GM23338 (cell line): ENCODE measurements at regions not wholly inside any gene's neighbourhood (a gene's known extent, or its start where the extent isn't known, plus 50 kb on each side); places are given as distances from the start of the nearest gene placed in this dataset.

ENCODE experiments used
- ATAC-seq: fragments of 200-7000 bp; cut with Tn5 transposase; 3 replicates; pipeline ENCODE4 v1.9.1; 2020
- DNase-seq: peaks from one replicate; pipeline ENCODE4 v3.0.0-alpha.2; 2015; ENCODE audit warnings: low spot score
- H2AFZ ChIP-seq: fragments of 200-600 bp; sonication (generic); 2 replicates; pipeline ENCODE4 v1.8.0; 2016; ENCODE audit warnings: antibody characterized with exemption, mild to moderate bottlenecking, moderate library complexity
- H3F3A ChIP-seq: fragments of 200-600 bp; sonication (generic); replicated peaks from 2 replicates; pipeline ENCODE4 v1.8.0; 2017; ENCODE audit warnings: antibody characterized with exemption, mixed run types, low read depth
- H3K27ac ChIP-seq: fragments of 200-600 bp; sonication (generic); 2 replicates; pipeline ENCODE4 v1.6.1; 2016; ENCODE audit warnings: low read depth
- H3K27me3 ChIP-seq: fragments of 200-600 bp; sonication (generic); 2 replicates; pipeline ENCODE4 v1.8.0; 2016; ENCODE audit warnings: mild to moderate bottlenecking, mixed run types, moderate library complexity; ENCODE audit not compliant: insufficient read depth
- H3K36me3 ChIP-seq: fragments of 200-600 bp; sonication (generic); 2 replicates; pipeline ENCODE4 v1.8.0; 2016; ENCODE audit warnings: mild to moderate bottlenecking; ENCODE audit not compliant: insufficient read depth
- H3K4me1 ChIP-seq: fragments of 200-600 bp; sonication (generic); 2 replicates; pipeline ENCODE4 v1.8.0; 2016; ENCODE audit warnings: mild to moderate bottlenecking, moderate library complexity; ENCODE audit not compliant: insufficient read depth
- H3K4me2 ChIP-seq: fragments of 200-600 bp; sonication (generic); 2 replicates; pipeline ENCODE4 v1.7.1; 2017; ENCODE audit warnings: mixed run types
- H3K4me3 ChIP-seq: fragments of 200-600 bp; sonication (generic); 2 replicates; pipeline ENCODE4 v1.6.1; 2016; ENCODE audit warnings: mixed run types
- H3K79me2 ChIP-seq: fragments of 200-600 bp; sonication (generic); replicated peaks from 2 replicates; pipeline ENCODE4 v1.8.0; 2017; ENCODE audit warnings: mild to moderate bottlenecking; ENCODE audit not compliant: insufficient read depth
- H3K9me2 ChIP-seq: fragments of 200-600 bp; sonication (generic); 2 replicates; pipeline ENCODE4 v1.8.0; 2017; ENCODE audit not compliant: insufficient read depth
- H4K20me1 ChIP-seq: fragments of 200-600 bp; sonication (generic); replicated peaks from 2 replicates; pipeline ENCODE4 v1.8.0; 2017; ENCODE audit warnings: mild to moderate bottlenecking; ENCODE audit not compliant: insufficient read depth
- H3K27ac Mint-ChIP-seq: 2 replicates; pipeline ENCODE4 v1.8.0; 2020; ENCODE audit warnings: inconsistent platforms, mild to moderate bottlenecking, moderate library complexity, mixed read lengths
- H3K27me3 Mint-ChIP-seq: 3 replicates; pipeline ENCODE4 v1.8.0; 2022; ENCODE audit warnings: low read depth, mild to moderate bottlenecking, moderate library complexity, mixed read lengths, inconsistent platforms; ENCODE audit not compliant: insufficient read depth, poor library complexity
- H3K36me3 Mint-ChIP-seq: 3 replicates; pipeline ENCODE4 v1.8.0; 2021; ENCODE audit warnings: low read depth, mild to moderate bottlenecking, inconsistent platforms, moderate library complexity, mixed read lengths
- H3K4me1 Mint-ChIP-seq: 3 replicates; pipeline ENCODE4 v1.8.0; 2020; ENCODE audit warnings: mild to moderate bottlenecking, inconsistent platforms, mixed read lengths
- H3K4me3 Mint-ChIP-seq: 3 replicates; pipeline ENCODE4 v1.8.0; 2021; ENCODE audit warnings: moderate library complexity, mild to moderate bottlenecking, inconsistent platforms, mixed read lengths
- H3K9me3 Mint-ChIP-seq: 3 replicates; pipeline ENCODE4 v1.8.0; 2020; ENCODE audit warnings: moderate library complexity, mild to moderate bottlenecking, inconsistent platforms, mixed read lengths
- CREB1 ChIP-seq: fragments of 250-450 bp; sonication (Bioruptor Pico); IDR thresholded peaks from 2 replicates; pipeline ENCODE4 v1.5.0; 2020; ENCODE audit warnings: low read depth, mild to moderate bottlenecking, moderate library complexity
- CTCF ChIP-seq, 2 experiments: fragments of 200-600 bp in 1 of 2; sonication (generic) in 1 of 2; conservative IDR thresholded peaks; 2 replicates each; pipeline versions ENCODE4 v1.5.1 to v1.6.1; 2016 to 2017; ENCODE audit warnings: antibody characterized with exemption in 2 of 2, low read depth in 2 of 2, mild to moderate bottlenecking in 2 of 2, moderate library complexity in 1 of 2
- EZH2 ChIP-seq: fragments of 200-600 bp; sonication (generic); IDR thresholded peaks from one replicate; pipeline ENCODE4 v1.8.0; 2017; ENCODE audit warnings: antibody characterized with exemption, mild to moderate bottlenecking, low read depth; ENCODE audit not compliant: unreplicated experiment
- EZH2phosphoT487 ChIP-seq: fragments of 200-600 bp; sonication (generic); IDR thresholded peaks from one replicate; pipeline ENCODE4 v1.8.1; 2018; ENCODE audit warnings: antibody characterized with exemption; ENCODE audit not compliant: unreplicated experiment
- JUNB ChIP-seq: IDR thresholded peaks from one replicate; pipeline ENCODE4 v1.6.1; 2016; ENCODE audit warnings: antibody characterized with exemption; ENCODE audit not compliant: unreplicated experiment
- NANOG ChIP-seq: IDR thresholded peaks from 2 replicates; pipeline ENCODE4 v1.6.1; 2016; ENCODE audit warnings: antibody characterized with exemption, borderline replicate concordance
- POLR2AphosphoS5 ChIP-seq: IDR thresholded peaks from 2 replicates; pipeline ENCODE4 v1.6.1; 2016; ENCODE audit warnings: antibody characterized with exemption, low read depth
- REST ChIP-seq: IDR thresholded peaks from one replicate; pipeline ENCODE4 v1.6.1; 2018; ENCODE audit warnings: antibody characterized with exemption; ENCODE audit not compliant: unreplicated experiment
- STAT1 ChIP-seq: IDR thresholded peaks from one replicate; pipeline ENCODE4 v1.6.1; 2016; ENCODE audit warnings: antibody characterized with exemption; ENCODE audit not compliant: unreplicated experiment
- ZNF114 ChIP-seq: fragments of 250-450 bp; sonication (Bioruptor Pico); IDR thresholded peaks from 2 replicates; pipeline ENCODE4 v1.5.0; 2020; ENCODE audit warnings: mild to moderate bottlenecking, moderate library complexity
- ZNF331 ChIP-seq: fragments of 250-450 bp; sonication (Bioruptor Pico); IDR thresholded peaks from 2 replicates; pipeline ENCODE4 v1.5.0; 2020; ENCODE audit warnings: low read depth, mild to moderate bottlenecking, moderate library complexity
- TF ChIP-seq, protein P1 (sequence below): fragments of 250-450 bp; sonication (Bioruptor Pico); IDR thresholded peaks from 2 replicates; pipeline ENCODE4 v1.5.0; 2020; ENCODE audit warnings: mild to moderate bottlenecking, moderate library complexity
- TF ChIP-seq, protein P2 (sequence below): IDR thresholded peaks from 2 replicates; pipeline ENCODE4 v1.6.1; 2016; ENCODE audit warnings: antibody characterized with exemption

GRCh38 chr14:97582022-97582421 lies 784.8 kb downstream of the VRK1 start:
- Mint-ChIP-seq H3K4me3 (no peak overlapping the region), H3K27ac (no peak overlapping the region), H3K9me3 (no peaks in the 10 kb centered on the region; the same call in 2 of the 3 replicates), H3K27me3 (no peaks in the 10 kb centered on the region), H3K36me3 (no peaks in the 10 kb centered on the region), H3K4me1 (peaks cover 5% of the 10 kb centered on the region; the same call in 2 of the 3 replicates)
- no peak overlapping the region for H3K4me2 ChIP-seq
- H3K4me1 ChIP-seq: no peaks in the 10 kb centered on the region
- H3K27me3 ChIP-seq: no peaks in the 10 kb centered on the region
- ATAC-seq (no peak), DNase-seq (no peak)
- TF ChIP-seq NANOG (no peak), CREB1 (CRISPR knock-in tag) (no peak), EZH2phosphoT487 (no peak), ZNF331 (CRISPR knock-in tag) (no peak), CTCF (conservative IDR thresholded peaks at IDR 0.05; ENCODE audit: low read depth in 2 of 2) (no peak), ZNF114 (CRISPR knock-in tag) (no peak), EZH2 (no peak), STAT1 (no peak), REST (no peak), POLR2AphosphoS5 (no peak), JUNB (no peak)
- TF ChIP-seq, protein P1, sequence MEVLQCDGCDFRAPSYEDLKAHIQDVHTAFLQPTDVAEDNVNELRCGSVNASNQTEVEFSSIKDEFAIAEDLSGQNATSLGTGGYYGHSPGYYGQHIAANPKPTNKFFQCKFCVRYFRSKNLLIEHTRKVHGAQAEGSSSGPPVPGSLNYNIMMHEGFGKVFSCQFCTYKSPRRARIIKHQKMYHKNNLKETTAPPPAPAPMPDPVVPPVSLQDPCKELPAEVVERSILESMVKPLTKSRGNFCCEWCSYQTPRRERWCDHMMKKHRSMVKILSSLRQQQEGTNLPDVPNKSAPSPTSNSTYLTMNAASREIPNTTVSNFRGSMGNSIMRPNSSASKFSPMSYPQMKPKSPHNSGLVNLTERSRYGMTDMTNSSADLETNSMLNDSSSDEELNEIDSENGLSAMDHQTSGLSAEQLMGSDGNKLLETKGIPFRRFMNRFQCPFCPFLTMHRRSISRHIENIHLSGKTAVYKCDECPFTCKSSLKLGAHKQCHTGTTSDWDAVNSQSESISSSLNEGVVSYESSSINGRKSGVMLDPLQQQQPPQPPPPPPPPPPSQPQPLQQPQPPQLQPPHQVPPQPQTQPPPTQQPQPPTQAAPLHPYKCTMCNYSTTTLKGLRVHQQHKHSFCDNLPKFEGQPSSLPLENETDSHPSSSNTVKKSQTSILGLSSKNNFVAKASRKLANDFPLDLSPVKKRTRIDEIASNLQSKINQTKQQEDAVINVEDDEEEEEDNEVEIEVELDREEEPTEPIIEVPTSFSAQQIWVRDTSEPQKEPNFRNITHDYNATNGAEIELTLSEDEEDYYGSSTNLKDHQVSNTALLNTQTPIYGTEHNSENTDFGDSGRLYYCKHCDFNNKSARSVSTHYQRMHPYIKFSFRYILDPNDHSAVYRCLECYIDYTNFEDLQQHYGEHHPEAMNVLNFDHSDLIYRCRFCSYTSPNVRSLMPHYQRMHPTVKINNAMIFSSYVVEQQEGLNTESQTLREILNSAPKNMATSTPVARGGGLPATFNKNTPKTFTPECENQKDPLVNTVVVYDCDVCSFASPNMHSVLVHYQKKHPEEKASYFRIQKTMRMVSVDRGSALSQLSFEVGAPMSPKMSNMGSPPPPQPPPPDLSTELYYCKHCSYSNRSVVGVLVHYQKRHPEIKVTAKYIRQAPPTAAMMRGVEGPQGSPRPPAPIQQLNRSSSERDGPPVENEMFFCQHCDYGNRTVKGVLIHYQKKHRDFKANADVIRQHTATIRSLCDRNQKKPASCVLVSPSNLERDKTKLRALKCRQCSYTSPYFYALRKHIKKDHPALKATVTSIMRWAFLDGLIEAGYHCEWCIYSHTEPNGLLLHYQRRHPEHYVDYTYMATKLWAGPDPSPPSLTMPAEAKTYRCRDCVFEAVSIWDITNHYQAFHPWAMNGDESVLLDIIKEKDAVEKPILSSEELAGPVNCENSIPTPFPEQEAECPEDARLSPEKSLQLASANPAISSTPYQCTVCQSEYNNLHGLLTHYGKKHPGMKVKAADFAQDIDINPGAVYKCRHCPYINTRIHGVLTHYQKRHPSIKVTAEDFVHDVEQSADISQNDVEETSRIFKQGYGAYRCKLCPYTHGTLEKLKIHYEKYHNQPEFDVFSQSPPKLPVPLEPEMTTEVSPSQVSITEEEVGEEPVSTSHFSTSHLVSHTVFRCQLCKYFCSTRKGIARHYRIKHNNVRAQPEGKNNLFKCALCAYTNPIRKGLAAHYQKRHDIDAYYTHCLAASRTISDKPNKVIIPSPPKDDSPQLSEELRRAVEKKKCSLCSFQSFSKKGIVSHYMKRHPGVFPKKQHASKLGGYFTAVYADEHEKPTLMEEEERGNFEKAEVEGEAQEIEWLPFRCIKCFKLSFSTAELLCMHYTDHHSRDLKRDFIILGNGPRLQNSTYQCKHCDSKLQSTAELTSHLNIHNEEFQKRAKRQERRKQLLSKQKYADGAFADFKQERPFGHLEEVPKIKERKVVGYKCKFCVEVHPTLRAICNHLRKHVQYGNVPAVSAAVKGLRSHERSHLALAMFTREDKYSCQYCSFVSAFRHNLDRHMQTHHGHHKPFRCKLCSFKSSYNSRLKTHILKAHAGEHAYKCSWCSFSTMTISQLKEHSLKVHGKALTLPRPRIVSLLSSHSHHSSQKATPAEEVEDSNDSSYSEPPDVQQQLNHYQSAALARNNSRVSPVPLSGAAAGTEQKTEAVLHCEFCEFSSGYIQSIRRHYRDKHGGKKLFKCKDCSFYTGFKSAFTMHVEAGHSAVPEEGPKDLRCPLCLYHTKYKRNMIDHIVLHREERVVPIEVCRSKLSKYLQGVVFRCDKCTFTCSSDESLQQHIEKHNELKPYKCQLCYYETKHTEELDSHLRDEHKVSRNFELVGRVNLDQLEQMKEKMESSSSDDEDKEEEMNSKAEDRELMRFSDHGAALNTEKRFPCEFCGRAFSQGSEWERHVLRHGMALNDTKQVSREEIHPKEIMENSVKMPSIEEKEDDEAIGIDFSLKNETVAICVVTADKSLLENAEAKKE (CRISPR knock-in tag): no peak
- TF ChIP-seq, protein P2, sequence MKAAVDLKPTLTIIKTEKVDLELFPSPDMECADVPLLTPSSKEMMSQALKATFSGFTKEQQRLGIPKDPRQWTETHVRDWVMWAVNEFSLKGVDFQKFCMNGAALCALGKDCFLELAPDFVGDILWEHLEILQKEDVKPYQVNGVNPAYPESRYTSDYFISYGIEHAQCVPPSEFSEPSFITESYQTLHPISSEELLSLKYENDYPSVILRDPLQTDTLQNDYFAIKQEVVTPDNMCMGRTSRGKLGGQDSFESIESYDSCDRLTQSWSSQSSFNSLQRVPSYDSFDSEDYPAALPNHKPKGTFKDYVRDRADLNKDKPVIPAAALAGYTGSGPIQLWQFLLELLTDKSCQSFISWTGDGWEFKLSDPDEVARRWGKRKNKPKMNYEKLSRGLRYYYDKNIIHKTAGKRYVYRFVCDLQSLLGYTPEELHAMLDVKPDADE: no peak
- H3K36me3 ChIP-seq: no peaks in the 10 kb centered on the region
- H4K20me1 ChIP-seq: no peaks in the 10 kb centered on the region
- no peaks in the 10 kb centered on the region for H3F3A ChIP-seq
- no peak overlapping the region for H2AFZ ChIP-seq
- H3K79me2 ChIP-seq: no peaks in the 10 kb centered on the region
- peaks cover 16% of the 10 kb centered on the region for H3K9me2 ChIP-seq
- H3K4me3 ChIP-seq: no peak overlapping the region
- H3K27ac ChIP-seq: no peak overlapping the region
